K562 (cell line): ENCODE measurements at regions not wholly inside any gene's neighbourhood (a gene's known extent, or its start where the extent isn't known, plus 50 kb on each side); places are given as distances from the start of the nearest gene placed in this dataset.

Experiments
- ATAC-seq: fragments of 200-7000 bp; cut with Tn5 transposase; 3 replicates; pipeline ENCODE4 v1.9.1; 2020; ENCODE audit warnings: moderate library complexity
- BruUV-seq: library from RNA; stranded (reverse); fragments of 400-500 nt; replicated peaks from 2 replicates; lab custom pipeline; 2021; lab: Mats Ljungman, UMichigan
- CTCF ChIA-PET: fragments of 300-600 bp; formaldehyde crosslinking; extraction: SDS; loops from one replicate; lab custom pipeline; 2021; ENCODE audit warnings: low intra/inter-chr PET ratio; lab: Yijun Ruan, JAX
- POLR2A ChIA-PET: fragments of 300-600, 350-650 bp; sonication (Branson Sonifier 250); formaldehyde crosslinking; extraction: SDS; loops from one replicate; lab custom pipeline; 2021; ENCODE audit warnings: antibody characterized with exemption, inconsistent platforms; lab: Yijun Ruan, JAX
- DNase-seq, 4 experiments: peaks; one replicate each; pipeline versions ENCODE4 v3.0.0 to v3.0.0-alpha.2; 2011 to 2018; ENCODE audit warnings: low spot score in 3 of 4, mixed read lengths in 3 of 4; ENCODE audit errors: extremely low read depth in 1 of 4
- FAIRE-seq: peaks from 2 replicates; lab custom pipeline; 2011; peaks lifted over from hg19 to GRCh38; lab: Jason Lieb, UNC
- H2AFZ ChIP-seq: 2 replicates; pipeline ENCODE4 v1.6.0; 2011; ENCODE audit warnings: low read depth, low read length, control low read depth, inconsistent platforms
- H3K27ac ChIP-seq: fragments of 200-600 bp; 3 replicates; pipeline ENCODE4 v1.8.0; 2011; ENCODE audit warnings: low read depth, mild to moderate bottlenecking, control low read depth, inconsistent platforms, low read length, moderate library complexity, mixed read lengths; ENCODE audit errors: extremely low read depth
- H3K27me3 ChIP-seq, 2 experiments: fragments of 300-600 bp in 1 of 2; 2 replicates in 1 of 2; 3 replicates in 1 of 2; pipeline versions ENCODE4 v1.6.0 to v1.8.0; 2011; ENCODE audit warnings: inconsistent platforms in 2 of 2, low read length in 2 of 2, mild to moderate bottlenecking in 1 of 2, mixed read lengths in 1 of 2, moderate library complexity in 1 of 2; ENCODE audit not compliant: control insufficient read depth in 2 of 2, insufficient read depth in 2 of 2
- H3K36me3 ChIP-seq: fragments of 300-600 bp; 3 replicates; pipeline ENCODE4 v1.8.0; 2011; ENCODE audit warnings: mild to moderate bottlenecking, low read length, inconsistent platforms; ENCODE audit not compliant: control insufficient read depth, insufficient read depth
- H3K4me1 ChIP-seq, 2 experiments: fragments of 200-600 bp in 1 of 2; replicated peaks in 1 of 2; 2 replicates in 1 of 2; 3 replicates in 1 of 2; pipeline versions ENCODE4 v1.5.1 to v1.8.0; 2011; ENCODE audit warnings: inconsistent platforms in 2 of 2, low read length in 2 of 2, mild to moderate bottlenecking in 1 of 2, mixed read lengths in 1 of 2, moderate library complexity in 1 of 2; ENCODE audit not compliant: control insufficient read depth in 2 of 2, insufficient read depth in 2 of 2
- H3K4me2 ChIP-seq: 2 replicates; pipeline ENCODE4 v1.6.1; 2011; ENCODE audit warnings: low read length, control low read depth, inconsistent platforms, mixed read lengths; ENCODE audit not compliant: insufficient read depth
- H3K4me3 ChIP-seq: fragments of 200-600 bp; sonication (generic), shearing (Covaris generic); 2 replicates; pipeline ENCODE4 v1.5.1; 2016; ENCODE audit warnings: control low read depth, inconsistent platforms
- H3K79me2 ChIP-seq: fragments of 200-600 bp; 3 replicates; pipeline ENCODE4 v1.8.0; 2011; ENCODE audit warnings: low read length, inconsistent platforms; ENCODE audit not compliant: control insufficient read depth, insufficient read depth
- H3K9ac ChIP-seq, 2 experiments: 2 replicates each; pipeline versions ENCODE4 v1.6.0 to v1.6.1; 2011; ENCODE audit warnings: low read depth in 2 of 2, low read length in 2 of 2, control low read depth in 1 of 2, inconsistent platforms in 1 of 2, mild to moderate bottlenecking in 1 of 2, mixed read lengths in 1 of 2; ENCODE audit not compliant: insufficient read depth in 1 of 2
- H3K9me1 ChIP-seq: one replicate; pipeline ENCODE4 v1.6.0; 2011; ENCODE audit warnings: inconsistent platforms, mild to moderate bottlenecking, low read length, moderate library complexity; ENCODE audit not compliant: control insufficient read depth, insufficient read depth
- H3K9me3 ChIP-seq: replicated peaks from 2 replicates; pipeline ENCODE4 v1.5.1; 2011; ENCODE audit warnings: low read depth, low read length, inconsistent platforms; ENCODE audit not compliant: control insufficient read depth, insufficient read depth
- H4K20me1 ChIP-seq: replicated peaks from 2 replicates; pipeline ENCODE4 v1.6.1; 2011; ENCODE audit warnings: low read length, inconsistent platforms, mixed read lengths; ENCODE audit not compliant: control insufficient read depth, insufficient read depth
- DMBX1 ChIP-seq: fragments of 250-450 bp; sonication (Bioruptor Pico); IDR thresholded peaks from 2 replicates; pipeline ENCODE4 v1.8.0; 2022; ENCODE audit warnings: inconsistent platforms, mild to moderate bottlenecking, moderate library complexity, borderline replicate concordance
- ETS2 ChIP-seq: IDR thresholded peaks from 2 replicates; pipeline ENCODE4 v1.6.1; 2016; ENCODE audit warnings: borderline replicate concordance, missing genetic modification characterization, mild to moderate bottlenecking, moderate library complexity, missing compliant biosample characterization; ENCODE audit not compliant: poor library complexity, severe bottlenecking
- FOXK2 ChIP-seq, 2 experiments: fragments of 450-650 bp; IDR thresholded peaks in 1 of 2; conservative IDR thresholded peaks in 1 of 2; 2 replicates each; pipeline ENCODE4 v1.6.1; 2016; ENCODE audit warnings: low read depth in 2 of 2, mild to moderate bottlenecking in 1 of 2
- JUNB ChIP-seq: fragments of 450-650 bp; formaldehyde crosslinking; conservative IDR thresholded peaks from 2 replicates; pipeline ENCODE4 v1.4.0; 2020; ENCODE audit warnings: mild to moderate bottlenecking
- NR1H2 ChIP-seq: sonication (generic); formaldehyde crosslinking; IDR thresholded peaks from 2 replicates; pipeline ENCODE4 v1.4.0; 2020; ENCODE audit warnings: mild to moderate bottlenecking, missing genetic modification reagents
- NRF1 ChIP-seq, 2 experiments: fragments of 450-650 bp; IDR thresholded peaks in 1 of 2; conservative IDR thresholded peaks in 1 of 2; 2 replicates each; pipeline ENCODE4 v1.6.1; 2014; ENCODE audit warnings: mild to moderate bottlenecking in 2 of 2
- PHF8 ChIP-seq: fragments of 200-600 bp; sonication (generic); IDR thresholded peaks from 2 replicates; pipeline ENCODE4 v1.6.1; 2012; ENCODE audit warnings: mixed run types, mild to moderate bottlenecking, inconsistent platforms, low read length, moderate library complexity, borderline replicate concordance
- POLR2B ChIP-seq: fragments of 450-650 bp; IDR thresholded peaks from 2 replicates; pipeline ENCODE4 v1.6.1; 2018; ENCODE audit warnings: low read depth; ENCODE audit not compliant: partially characterized antibody
- SIN3A ChIP-seq, 2 experiments: fragments of 150-350 bp in 1 of 2; IDR thresholded peaks; 2 replicates each; pipeline ENCODE4 v1.6.1; 2011 to 2016; ENCODE audit warnings: borderline replicate concordance in 2 of 2, low read depth in 2 of 2, low read length in 2 of 2, mild to moderate bottlenecking in 2 of 2, moderate library complexity in 2 of 2; ENCODE audit not compliant: control insufficient read depth in 1 of 2
- SREBF2 ChIP-seq: sonication (generic); formaldehyde crosslinking; IDR thresholded peaks from 2 replicates; pipeline ENCODE4 v1.4.0; 2020; ENCODE audit warnings: mild to moderate bottlenecking, missing genetic modification reagents
- SRSF1 ChIP-seq: fragments of 200-400 bp; formaldehyde crosslinking; IDR thresholded peaks from 2 replicates; pipeline ENCODE4 v1.6.1; 2017; ENCODE audit warnings: mild to moderate bottlenecking, low read depth, low read length, moderate library complexity
- TFAM ChIP-seq: fragments of 250-450 bp; sonication (Bioruptor Pico); conservative IDR thresholded peaks from 2 replicates; pipeline ENCODE4 v1.5.0; 2021; ENCODE audit warnings: mild to moderate bottlenecking, moderate library complexity
- ZKSCAN1 ChIP-seq: fragments of 150-350 bp; IDR thresholded peaks from 2 replicates; pipeline ENCODE4 v1.6.1; 2016; ENCODE audit warnings: low read depth, low read length
- WGBS: fragments of 100-300 bp; shearing (Covaris generic); methylation state at CpG from one replicate; pipeline ENCODE4 v1.1.6; 2016; ENCODE audit warnings: low coverage, mixed read lengths; ENCODE audit not compliant: insufficient coverage; ENCODE audit errors: missing lambda C conversion rate; 5-methylcytosine and 5-hydroxymethylcytosine counted together
- in situ Hi-C: fragments of 300-500 bp; cut with MboI; formaldehyde crosslinking; loops from 4 replicates; pipeline ENCODE4 v1.15.0; 2018; ENCODE audit warnings: inconsistent platforms, mixed read lengths
- intact Hi-C: fragments of 100-400 bp; cut with micrococcal nuclease; formaldehyde crosslinking; loops from 2 replicates; pipeline ENCODE4 v1.14.2; 2022
- TF ChIP-seq, protein P1 (sequence below): fragments of 450-650 bp; formaldehyde crosslinking; IDR thresholded peaks from 2 replicates; pipeline ENCODE4 v1.4.0; 2020; ENCODE audit warnings: mild to moderate bottlenecking, moderate library complexity
- TF ChIP-seq, protein P2 (sequence below), 2 experiments: fragments of 250-450 bp in 1 of 2; fragments of 450-650 bp in 1 of 2; sonication (Bioruptor Pico) in 1 of 2; IDR thresholded peaks; 2 replicates each; pipeline versions ENCODE4 v1.6.1 to v1.8.0; 2016 to 2021; ENCODE audit warnings: mild to moderate bottlenecking in 2 of 2, moderate library complexity in 2 of 2, missing compliant biosample characterization in 1 of 2, missing genetic modification characterization in 1 of 2
- TF ChIP-seq, protein P3 (sequence below): sonication (generic); formaldehyde crosslinking; IDR thresholded peaks from 2 replicates; pipeline ENCODE4 v1.8.1; 2023; ENCODE audit warnings: mild to moderate bottlenecking, missing genetic modification reagents

DNA sequence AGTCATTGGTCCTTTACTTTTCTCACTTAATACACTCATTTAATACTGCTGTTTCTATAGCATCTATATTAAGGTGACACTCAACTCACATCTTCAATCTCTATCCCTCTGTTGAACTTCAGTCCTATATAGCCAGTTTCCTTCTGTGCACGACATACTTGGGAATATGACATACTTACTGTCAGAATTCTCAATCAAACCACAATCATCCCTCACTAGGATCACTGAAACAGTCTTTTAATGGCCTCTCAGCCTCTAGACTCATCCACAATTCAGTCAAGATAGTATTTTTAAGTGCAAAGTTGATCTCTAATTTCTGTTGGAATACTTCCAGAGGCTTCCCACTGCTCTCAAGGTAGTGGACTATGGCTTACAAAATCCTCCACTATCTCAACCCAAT is 251.0 kb upstream of the MEF2C start:
- no peaks in the 10 kb centered on the region for H3K9me3 ChIP-seq
- H3K79me2 ChIP-seq, result no peaks in the 10 kb centered on the region
- peaks cover 0 to 30% of the 10 kb centered on the region in 2 experiments; a peak in 2 of 5 replicates for H3K4me1 ChIP-seq
- intact Hi-C loops (no loop called here), in situ Hi-C loops (no loop called here)
- DNase-seq, result no peak
- H4K20me1 ChIP-seq, result no peaks in the 10 kb centered on the region
- ChIA-PET POLR2A (no interaction called here), CTCF (no interaction called here)
- H3K4me2 ChIP-seq, result no peak overlapping the region
- TF ChIP-seq FOXK2 (conservative IDR thresholded peaks at IDR 0.05 in 1 of 2, IDR thresholded peaks at IDR 0.05 in 1 of 2; ENCODE audit: low read depth in 2 of 2) (no peak), TFAM (no peak), JUNB (no peak), PHF8 (no peak), NRF1 (conservative IDR thresholded peaks at IDR 0.05 in 1 of 2, IDR thresholded peaks at IDR 0.05 in 1 of 2) (no peak), SRSF1 (no peak), SIN3A (IDR thresholded peaks at IDR 0.05; ENCODE audit: borderline replicate concordance in 2 of 2, control insufficient read depth in 1 of 2, low read depth in 2 of 2, low read length in 2 of 2) (no peak), SREBF2 (CRISPR knock-in tag) (no peak), ZKSCAN1 (no peak), ETS2 (tag) (no peak), NR1H2 (no peak), POLR2B (no peak), DMBX1 (CRISPR knock-in tag) (no peak)
- TF ChIP-seq, protein P1, sequence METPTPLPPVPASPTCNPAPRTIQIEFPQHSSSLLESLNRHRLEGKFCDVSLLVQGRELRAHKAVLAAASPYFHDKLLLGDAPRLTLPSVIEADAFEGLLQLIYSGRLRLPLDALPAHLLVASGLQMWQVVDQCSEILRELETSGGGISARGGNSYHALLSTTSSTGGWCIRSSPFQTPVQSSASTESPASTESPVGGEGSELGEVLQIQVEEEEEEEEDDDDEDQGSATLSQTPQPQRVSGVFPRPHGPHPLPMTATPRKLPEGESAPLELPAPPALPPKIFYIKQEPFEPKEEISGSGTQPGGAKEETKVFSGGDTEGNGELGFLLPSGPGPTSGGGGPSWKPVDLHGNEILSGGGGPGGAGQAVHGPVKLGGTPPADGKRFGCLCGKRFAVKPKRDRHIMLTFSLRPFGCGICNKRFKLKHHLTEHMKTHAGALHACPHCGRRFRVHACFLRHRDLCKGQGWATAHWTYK (CRISPR knock-in tag), result no peak
- TF ChIP-seq, protein P2, sequence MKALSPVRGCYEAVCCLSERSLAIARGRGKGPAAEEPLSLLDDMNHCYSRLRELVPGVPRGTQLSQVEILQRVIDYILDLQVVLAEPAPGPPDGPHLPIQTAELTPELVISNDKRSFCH (CRISPR knock-in tag; IDR thresholded peaks at IDR 0.05), result no peak
- TF ChIP-seq, protein P2 (tag; IDR thresholded peaks at IDR 0.05), result no peak
- TF ChIP-seq, protein P3, sequence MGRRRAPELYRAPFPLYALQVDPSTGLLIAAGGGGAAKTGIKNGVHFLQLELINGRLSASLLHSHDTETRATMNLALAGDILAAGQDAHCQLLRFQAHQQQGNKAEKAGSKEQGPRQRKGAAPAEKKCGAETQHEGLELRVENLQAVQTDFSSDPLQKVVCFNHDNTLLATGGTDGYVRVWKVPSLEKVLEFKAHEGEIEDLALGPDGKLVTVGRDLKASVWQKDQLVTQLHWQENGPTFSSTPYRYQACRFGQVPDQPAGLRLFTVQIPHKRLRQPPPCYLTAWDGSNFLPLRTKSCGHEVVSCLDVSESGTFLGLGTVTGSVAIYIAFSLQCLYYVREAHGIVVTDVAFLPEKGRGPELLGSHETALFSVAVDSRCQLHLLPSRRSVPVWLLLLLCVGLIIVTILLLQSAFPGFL (CRISPR knock-in tag), result no peak
- peak overlapping the region; percentile 67; the same call in 1 of the 2 replicates for H2AFZ ChIP-seq
- no peaks in the 10 kb centered on the region for H3K27me3 ChIP-seq
- ATAC-seq, result no peak; the same call in 2 of the 3 replicates
- H3K9ac ChIP-seq, result no peak overlapping the region; a peak in 1 of 4 replicates
- 15% methylated on average over 1 of the region's 1 CpG for WGBS
- H3K36me3 ChIP-seq, result no peaks in the 10 kb centered on the region
- peak overlapping the region; percentile 57; the same call in 2 of the 3 replicates for H3K27ac ChIP-seq
- no peaks in the 10 kb centered on the region for H3K9me1 ChIP-seq
- no peak overlapping the region for H3K4me3 ChIP-seq
- FAIRE-seq, result no peak
- no TSS peak for BruUV-seq
